Liver (tissue), 8 donors: ENCODE measurements at regions not wholly inside any gene's neighbourhood (a gene's known extent, or its start where the extent isn't known, plus 50 kb on each side); places are given as distances from the start of the nearest gene placed in this dataset.

Source experiments
- DNase-seq: peaks from one replicate; pipeline ENCODE4 v3.0.0-alpha.2; 2017; ENCODE audit warnings: low spot score
- H3K27ac ChIP-seq, 2 donors: one replicate each; pipeline ENCODE4 v1.7.0; 2013; ENCODE audit warnings: inconsistent platforms in 2 of 2, low read length in 2 of 2, control low read depth in 1 of 2, low read depth in 1 of 2, mild to moderate bottlenecking in 1 of 2
- H3K27me3 ChIP-seq, 4 donors: one replicate each; pipeline versions ENCODE4 v1.6.1 to v1.7.0; 2013; ENCODE audit warnings: low read length in 3 of 4, inconsistent platforms in 1 of 4, mild to moderate bottlenecking in 1 of 4, moderate library complexity in 1 of 4; ENCODE audit not compliant: control insufficient read depth in 4 of 4, insufficient read depth in 4 of 4
- H3K36me3 ChIP-seq, 4 donors: one replicate each; pipeline versions ENCODE4 v1.6.1 to v1.7.0; 2013; ENCODE audit warnings: low read length in 3 of 4, mild to moderate bottlenecking in 3 of 4, low read depth in 1 of 4, moderate library complexity in 1 of 4; ENCODE audit not compliant: control insufficient read depth in 4 of 4, insufficient read depth in 3 of 4
- H3K4me1 ChIP-seq, 4 donors: one replicate each; pipeline versions ENCODE4 v1.6.1 to v1.7.0; 2013; ENCODE audit warnings: low read length in 3 of 4, mild to moderate bottlenecking in 3 of 4, moderate library complexity in 1 of 4; ENCODE audit not compliant: control insufficient read depth in 4 of 4, insufficient read depth in 4 of 4
- H3K4me3 ChIP-seq, 3 donors: one replicate each; pipeline versions ENCODE4 v1.6.1 to v1.7.0; 2013; ENCODE audit warnings: low read length in 3 of 3, control low read depth in 1 of 3, low read depth in 1 of 3, mild to moderate bottlenecking in 1 of 3
- H3K9ac ChIP-seq, 2 donors: one replicate each; pipeline ENCODE4 v1.7.0; 2013; ENCODE audit warnings: low read length in 2 of 2, mild to moderate bottlenecking in 2 of 2, moderate library complexity in 2 of 2, control low read depth in 1 of 2, low read depth in 1 of 2
- H3K9me3 ChIP-seq, 4 donors: one replicate each; pipeline versions ENCODE4 v1.6.1 to v1.7.0; 2013; ENCODE audit warnings: low read length in 3 of 4; ENCODE audit not compliant: control insufficient read depth in 4 of 4
- CTCF ChIP-seq: fragments of 150-350 bp; IDR thresholded peaks from 2 replicates; pipeline ENCODE4 v1.5.1; 2017; ENCODE audit warnings: improper control_type of control experiment, low read depth, low read length; ENCODE audit not compliant: missing input control
- EGR1 ChIP-seq, 2 donors: IDR thresholded peaks; 2 replicates each; pipeline ENCODE4 v1.6.1; 2016 to 2018; ENCODE audit warnings: antibody characterized with exemption in 2 of 2, low read depth in 2 of 2
- FOXA1 ChIP-seq: IDR thresholded peaks from 2 replicates; pipeline ENCODE4 v1.6.1; 2016; ENCODE audit warnings: antibody characterized with exemption
- FOXA2 ChIP-seq: IDR thresholded peaks from 2 replicates; pipeline ENCODE4 v1.6.1; 2016; ENCODE audit warnings: antibody characterized with exemption
- GABPA ChIP-seq, 2 donors: IDR thresholded peaks in 1 of 2; conservative IDR thresholded peaks in 1 of 2; 2 replicates each; pipeline ENCODE4 v1.6.1; 2016; ENCODE audit warnings: antibody characterized with exemption in 2 of 2, mild to moderate bottlenecking in 1 of 2, moderate library complexity in 1 of 2
- HNF4A ChIP-seq, 2 donors: conservative IDR thresholded peaks; 2 replicates each; pipeline ENCODE4 v1.6.1; 2016; ENCODE audit warnings: antibody characterized with exemption in 2 of 2, mild to moderate bottlenecking in 2 of 2
- HNF4G ChIP-seq: IDR thresholded peaks from 2 replicates; pipeline ENCODE4 v1.6.1; 2016; ENCODE audit warnings: antibody characterized with exemption
- JUND ChIP-seq, 2 donors: IDR thresholded peaks; 2 replicates each; pipeline ENCODE4 v1.6.1; 2016; ENCODE audit warnings: antibody characterized with exemption in 2 of 2
- MAX ChIP-seq: IDR thresholded peaks from 2 replicates; pipeline ENCODE4 v1.6.1; 2016; ENCODE audit warnings: antibody characterized with exemption
- NR2F2 ChIP-seq: IDR thresholded peaks from 2 replicates; pipeline ENCODE4 v1.6.1; 2016; ENCODE audit warnings: antibody characterized with exemption
- RAD21 ChIP-seq, 2 donors: IDR thresholded peaks; 2 replicates each; pipeline ENCODE4 v1.6.1; 2016; ENCODE audit warnings: antibody characterized with exemption in 2 of 2, mild to moderate bottlenecking in 2 of 2
- REST ChIP-seq: IDR thresholded peaks from 2 replicates; pipeline ENCODE4 v1.6.1; 2016; ENCODE audit warnings: antibody characterized with exemption, mild to moderate bottlenecking
- RXRA ChIP-seq, 2 donors: IDR thresholded peaks; 2 replicates each; pipeline ENCODE4 v1.6.1; 2017 to 2018; ENCODE audit warnings: antibody characterized with exemption in 2 of 2, mild to moderate bottlenecking in 1 of 2
- SP1 ChIP-seq: IDR thresholded peaks from 2 replicates; pipeline ENCODE4 v1.6.1; 2018; ENCODE audit warnings: antibody characterized with exemption, mild to moderate bottlenecking
- TAF1 ChIP-seq: conservative IDR thresholded peaks from 2 replicates; pipeline ENCODE4 v1.6.1; 2016; ENCODE audit warnings: antibody characterized with exemption, mild to moderate bottlenecking
- ZBTB33 ChIP-seq: IDR thresholded peaks from 2 replicates; pipeline ENCODE4 v1.6.1; 2016; ENCODE audit warnings: antibody characterized with exemption
- whole genome bisulfite sequencing: extraction: QIAGEN DNeasy Blood & Tissue Kit; methylation state at CpG from one replicate; pipeline ENCODE4 v1.1.7; 2013; 5-methylcytosine and 5-hydroxymethylcytosine counted together
- donor health status: healthy.
- donor health status: healthy.
- donor health status: healthy.
- donor health status: healthy.
- donor health status: healthy.

GRCh38 chr9:79428422-79428821 is 143.3 kb upstream of the TLE4 start:
- Histone ChIP-seq H3K9me3 (peaks cover 0 to 4% (median 1%) of the 10 kb centered on the region in 4 donors), H3K27ac (no peak overlapping the region), H3K9ac (no peak overlapping the region), H3K4me3 (no peak overlapping the region), H3K27me3 (no peaks in the 10 kb centered on the region), H3K36me3 (peaks cover 0 to 2% (median 0%) of the 10 kb centered on the region in 4 donors), H3K4me1 (no peaks in the 10 kb centered on the region)
- WGBS = 80% methylated on average over 2 of the region's 2 CpGs
- DNase-seq = no peak
- no peak for TF ChIP-seq HNF4A (conservative IDR thresholded peaks at IDR 0.05)
- no peak for TF ChIP-seq JUND (IDR thresholded peaks at IDR 0.05)
- TF ChIP-seq GABPA (IDR thresholded peaks at IDR 0.05 in 1 of 2, conservative IDR thresholded peaks at IDR 0.05 in 1 of 2) = no peak
- no peak for TF ChIP-seq RAD21 (IDR thresholded peaks at IDR 0.05)
- TF ChIP-seq CTCF = no peak
- TF ChIP-seq FOXA2 = no peak
- no peak for TF ChIP-seq EGR1 (IDR thresholded peaks at IDR 0.05; ENCODE audit: low read depth in 2 of 2)
- no peak for TF ChIP-seq MAX
- no peak for TF ChIP-seq HNF4G
- TF ChIP-seq RXRA (IDR thresholded peaks at IDR 0.05) = no peak
- TF ChIP-seq ZBTB33 = no peak
- TF ChIP-seq FOXA1 = no peak
- no peak for TF ChIP-seq TAF1
- no peak for TF ChIP-seq REST
- TF ChIP-seq SP1 = no peak
- TF ChIP-seq NR2F2 = no peak

- H3K9me3 ChIP-seq = peaks cover 0 to 4% (median 0%) of the 10 kb centered on the region in 4 donors
- DNase-seq = no peak
- no peak overlapping the region for H3K9ac ChIP-seq
- TF ChIP-seq FOXA1 = no peak
- TF ChIP-seq JUND (IDR thresholded peaks at IDR 0.05) = no peak
- no peak for TF ChIP-seq FOXA2
- TF ChIP-seq NR2F2 = no peak
- no peak for TF ChIP-seq RXRA (IDR thresholded peaks at IDR 0.05)
- TF ChIP-seq MAX = no peak
- TF ChIP-seq ZBTB33 = no peak
- no peak for TF ChIP-seq HNF4A (conservative IDR thresholded peaks at IDR 0.05)
- no peak overlapping the region for H3K4me3 ChIP-seq
- no peak overlapping the region for H3K27ac ChIP-seq
- H3K4me1 ChIP-seq = no peaks in the 10 kb centered on the region
- H3K27me3 ChIP-seq = no peaks in the 10 kb centered on the region
- no peaks in the 10 kb centered on the region for H3K36me3 ChIP-seq
Measured at GRCh38 chr9:79430619-79431018, 141.1 kb upstream of the TLE4 start.
